ENCODE measurements at regions not wholly inside any gene's neighbourhood (a gene's known extent, or its start where the extent isn't known, plus 50 kb on each side); places are given as distances from the start of the nearest gene placed in this dataset.

GRCh38 chrX:104400387-104400786, 145.7 kb upstream of the ESX1 start:
- no peak overlapping the region for H3K4me3 ChIP-seq (ENCODE audit: low read length, poor library complexity, severe bottlenecking)
- no peaks in the 10 kb centered on the region for H3K36me3 ChIP-seq (ENCODE audit: insufficient read depth, low read length)
- no peak overlapping the region for H3K4me2 ChIP-seq (ENCODE audit: low read depth, low read length, poor library complexity, severe bottlenecking)
- no peaks in the 10 kb centered on the region for H3F3A ChIP-seq (ENCODE audit: low read depth)
- no peaks in the 10 kb centered on the region for H3K27me3 ChIP-seq (ENCODE audit: insufficient read depth, low read length, poor library complexity, severe bottlenecking)
- no peaks in the 10 kb centered on the region for H3K9me2 ChIP-seq (replicated peaks; ENCODE audit: low read depth, low read length)
- H3K9me3 ChIP-seq (ENCODE audit: insufficient read depth, low read depth, low read length): no peaks in the 10 kb centered on the region
- no peak overlapping the region for H2AFZ ChIP-seq (ENCODE audit: low read length)
- H3K4me1 ChIP-seq (ENCODE audit: insufficient read depth, low read length, poor library complexity, severe bottlenecking): no peaks in the 10 kb centered on the region
- H3K79me2 ChIP-seq (ENCODE audit: insufficient read depth, low read length): no peaks in the 10 kb centered on the region
- TF ChIP-seq CTCF (conservative IDR thresholded peaks at IDR 0.05; ENCODE audit: low read length) (no peak), EZH2phosphoT487 (IDR thresholded peaks at IDR 0.05; ENCODE audit: borderline replicate concordance) (no peak)
- H3K9ac ChIP-seq (ENCODE audit: low read depth, low read length, poor library complexity, severe bottlenecking): no peak overlapping the region
- no peaks in the 10 kb centered on the region for H4K20me1 ChIP-seq (ENCODE audit: insufficient read depth, low read length, poor library complexity, severe bottlenecking)

GRCh38 chrX:104392350-104392749, 137.6 kb upstream of the ESX1 start:
- no peaks in the 10 kb centered on the region for H3F3A ChIP-seq (ENCODE audit: low read depth)
- H3K79me2 ChIP-seq (ENCODE audit: insufficient read depth, low read length): no peaks in the 10 kb centered on the region
- H3K4me3 ChIP-seq (ENCODE audit: low read length, poor library complexity, severe bottlenecking): no peak overlapping the region
- no peaks in the 10 kb centered on the region for H3K36me3 ChIP-seq (ENCODE audit: insufficient read depth, low read length)
- H2AFZ ChIP-seq (ENCODE audit: low read length): no peak overlapping the region
- H3K4me2 ChIP-seq (ENCODE audit: low read depth, low read length, poor library complexity, severe bottlenecking): no peak overlapping the region
- H3K9me2 ChIP-seq (replicated peaks; ENCODE audit: low read depth, low read length): no peaks in the 10 kb centered on the region
- no peak for TF ChIP-seq EZH2phosphoT487 (IDR thresholded peaks at IDR 0.05; ENCODE audit: borderline replicate concordance)
- TF ChIP-seq CTCF (conservative IDR thresholded peaks at IDR 0.05; ENCODE audit: low read length): no peak
- H3K4me1 ChIP-seq (ENCODE audit: insufficient read depth, low read length, poor library complexity, severe bottlenecking): no peaks in the 10 kb centered on the region
- no peaks in the 10 kb centered on the region for H3K9me3 ChIP-seq (ENCODE audit: insufficient read depth, low read depth, low read length)
- no peaks in the 10 kb centered on the region for H4K20me1 ChIP-seq (ENCODE audit: insufficient read depth, low read length, poor library complexity, severe bottlenecking)
- H3K9ac ChIP-seq (ENCODE audit: low read depth, low read length, poor library complexity, severe bottlenecking): no peak overlapping the region
- H3K27me3 ChIP-seq (ENCODE audit: insufficient read depth, low read length, poor library complexity, severe bottlenecking): no peaks in the 10 kb centered on the region

GRCh38 chrX:104391906-104392305, 137.2 kb upstream of the ESX1 start:
- Histone ChIP-seq H3K4me3 (ENCODE audit: low read length, poor library complexity, severe bottlenecking) (no peak overlapping the region), H2AFZ (ENCODE audit: low read length) (no peak overlapping the region), H3K27me3 (ENCODE audit: insufficient read depth, low read length, poor library complexity, severe bottlenecking) (no peaks in the 10 kb centered on the region), H3F3A (ENCODE audit: low read depth) (no peaks in the 10 kb centered on the region), H3K9me2 (replicated peaks; ENCODE audit: low read depth, low read length) (no peaks in the 10 kb centered on the region), H3K9ac (ENCODE audit: low read depth, low read length, poor library complexity, severe bottlenecking) (no peak overlapping the region), H4K20me1 (ENCODE audit: insufficient read depth, low read length, poor library complexity, severe bottlenecking) (no peaks in the 10 kb centered on the region), H3K4me1 (ENCODE audit: insufficient read depth, low read length, poor library complexity, severe bottlenecking) (no peaks in the 10 kb centered on the region), H3K4me2 (ENCODE audit: low read depth, low read length, poor library complexity, severe bottlenecking) (no peak overlapping the region), H3K36me3 (ENCODE audit: insufficient read depth, low read length) (no peaks in the 10 kb centered on the region), H3K79me2 (ENCODE audit: insufficient read depth, low read length) (no peaks in the 10 kb centered on the region), H3K9me3 (ENCODE audit: insufficient read depth, low read depth, low read length) (no peaks in the 10 kb centered on the region)
- TF ChIP-seq CTCF (conservative IDR thresholded peaks at IDR 0.05; ENCODE audit: low read length) (no peak), EZH2phosphoT487 (IDR thresholded peaks at IDR 0.05; ENCODE audit: borderline replicate concordance) (no peak)
